Skin epidermis (tissue), 12 donors: ENCODE measurements at regions not wholly inside any gene's neighbourhood (a gene's known extent, or its start where the extent isn't known, plus 50 kb on each side); places are given as distances from the start of the nearest gene placed in this dataset.
"Not testable (repeated sequence)": the region's sequence is repeated elsewhere in the genome, so short reads cannot be mapped to it uniquely, and the experiment has no call there.

Experiments used
- H3K27ac ChIP-seq, 21 experiments: fragments of 200-600 bp; sonication (generic) in 11 of 21; one replicate each; pipeline ENCODE4 v1.5.0; 2020; ENCODE audit warnings: mild to moderate bottlenecking in 3 of 21, inconsistent platforms in 2 of 21, moderate library complexity in 2 of 21
- H3K4me3 ChIP-seq, 7 experiments: fragments of 200-600 bp; sonication (generic) in 2 of 7; one replicate each; pipeline ENCODE4 v1.5.0; 2020; ENCODE audit warnings: inconsistent platforms in 2 of 7, mild to moderate bottlenecking in 2 of 7, moderate library complexity in 1 of 7

DNA sequence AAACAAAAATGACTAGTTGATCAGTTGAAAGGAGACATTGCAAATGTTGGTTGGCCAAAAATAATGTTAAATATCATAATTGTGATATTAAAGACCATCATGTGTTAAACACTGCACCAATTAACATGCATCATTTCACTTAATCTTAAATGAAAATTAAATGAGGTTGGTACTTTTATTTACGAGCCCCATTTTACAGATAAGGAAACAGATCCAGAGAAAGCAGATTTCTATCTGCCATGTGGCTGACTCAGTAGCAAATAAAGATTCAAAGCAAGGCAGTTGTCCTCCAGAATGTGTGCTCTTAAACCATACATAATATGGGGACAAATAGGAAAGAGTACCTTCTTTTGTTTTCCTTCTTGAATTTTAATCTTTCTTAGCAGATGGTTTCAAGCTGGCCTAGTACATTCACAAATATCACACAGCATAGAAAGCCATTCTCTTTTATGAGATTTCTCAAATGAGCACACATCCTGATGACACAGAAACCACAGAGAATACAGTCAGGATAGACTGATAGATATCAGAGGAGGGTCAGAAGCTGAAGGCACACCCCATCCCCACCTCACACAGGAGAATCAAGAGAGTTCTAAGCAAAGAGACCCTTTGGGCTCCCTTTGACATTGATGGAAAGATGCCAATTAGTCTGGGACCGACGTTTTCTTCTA is 647.9 kb upstream of the CAMK1G start:
- Histone ChIP-seq H3K27ac (no peak overlapping the region), H3K4me3 (no peak overlapping the region)

DNA sequence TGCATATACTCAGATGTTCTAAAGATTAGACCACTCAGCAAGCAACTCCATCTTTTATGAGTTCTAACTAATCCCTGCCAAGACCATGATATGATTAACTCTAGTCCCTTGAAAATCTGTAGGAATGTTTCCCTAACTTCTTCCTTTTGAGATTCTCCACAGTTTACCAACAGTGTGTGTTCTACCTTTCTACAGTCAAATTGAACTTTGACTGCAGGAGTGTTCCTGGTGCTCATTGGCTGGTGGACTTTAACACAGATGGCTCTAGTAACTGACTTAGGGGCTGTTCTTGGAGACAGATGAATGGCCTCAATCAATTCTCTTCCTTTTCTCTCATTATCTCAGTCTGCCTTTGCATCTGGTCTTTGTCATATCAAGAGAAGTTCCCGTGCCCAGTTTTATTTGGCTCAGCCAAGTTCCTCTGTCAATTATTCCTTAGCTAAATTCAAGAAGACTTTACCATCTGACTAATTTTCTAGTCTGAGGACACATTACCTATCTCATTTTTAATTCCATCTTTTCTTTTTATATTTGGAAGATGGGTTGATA is 643.9 kb upstream of the CAMK1G start:
- no peak overlapping the region for H3K4me3 ChIP-seq
- H3K27ac ChIP-seq = no peak overlapping the region

DNA sequence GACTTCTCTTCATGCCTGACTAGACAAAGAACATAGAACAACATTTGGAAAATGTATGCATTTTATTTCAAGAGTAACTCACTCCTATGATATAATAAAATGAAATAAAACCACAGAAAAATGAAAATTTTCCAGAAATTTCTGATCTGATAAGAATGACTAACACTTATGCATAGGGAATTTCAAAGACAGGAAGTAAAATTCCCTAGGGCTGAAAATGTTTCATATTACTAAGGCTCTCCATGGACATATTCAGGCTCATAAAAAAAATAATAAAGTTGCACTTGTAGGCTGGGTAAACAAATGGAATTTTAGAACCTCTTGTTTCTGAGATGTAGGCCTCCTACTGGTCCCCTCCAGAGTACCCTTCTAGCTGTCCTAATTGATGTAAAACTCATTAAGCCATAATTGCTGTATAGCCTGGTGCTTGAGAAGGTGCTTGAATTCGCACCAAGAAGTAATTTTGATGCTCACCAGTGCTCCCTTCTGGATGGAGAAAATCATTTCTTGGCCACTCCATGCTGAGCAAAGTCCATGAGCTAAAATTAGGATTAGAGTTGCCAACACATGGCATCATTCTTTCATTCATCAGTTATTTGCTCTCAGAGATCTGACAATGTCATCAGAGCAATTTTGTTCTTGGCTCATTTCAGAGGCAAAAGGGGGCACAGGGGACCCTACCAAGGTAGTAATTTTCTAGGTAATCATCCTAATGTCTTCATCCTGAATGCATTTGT is 641.0 kb upstream of the CAMK1G start:
- no peak overlapping the region for H3K27ac ChIP-seq
- no peak overlapping the region for H3K4me3 ChIP-seq

DNA sequence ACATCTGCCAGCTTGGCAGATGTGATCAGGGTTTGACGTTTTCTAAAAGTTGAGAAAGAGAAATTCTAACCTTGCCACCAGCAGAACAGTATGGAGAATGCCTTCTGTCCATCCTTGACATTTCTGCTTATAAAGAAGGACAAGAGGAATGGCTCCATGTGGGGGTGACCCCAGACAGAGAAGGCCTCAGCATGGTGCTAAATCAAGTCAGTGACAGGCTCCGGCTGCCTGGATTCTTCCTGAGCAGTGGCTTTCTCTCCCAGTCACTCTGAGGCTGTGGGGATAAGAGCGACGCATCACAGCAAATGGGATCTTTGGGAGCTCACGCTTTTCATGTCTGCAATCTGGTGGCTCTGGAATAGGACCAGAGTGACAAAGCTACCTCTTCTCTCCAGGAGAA is 640.2 kb upstream of the CAMK1G start:
- Histone ChIP-seq H3K4me3 (no peak overlapping the region), H3K27ac (no peak overlapping the region)

DNA sequence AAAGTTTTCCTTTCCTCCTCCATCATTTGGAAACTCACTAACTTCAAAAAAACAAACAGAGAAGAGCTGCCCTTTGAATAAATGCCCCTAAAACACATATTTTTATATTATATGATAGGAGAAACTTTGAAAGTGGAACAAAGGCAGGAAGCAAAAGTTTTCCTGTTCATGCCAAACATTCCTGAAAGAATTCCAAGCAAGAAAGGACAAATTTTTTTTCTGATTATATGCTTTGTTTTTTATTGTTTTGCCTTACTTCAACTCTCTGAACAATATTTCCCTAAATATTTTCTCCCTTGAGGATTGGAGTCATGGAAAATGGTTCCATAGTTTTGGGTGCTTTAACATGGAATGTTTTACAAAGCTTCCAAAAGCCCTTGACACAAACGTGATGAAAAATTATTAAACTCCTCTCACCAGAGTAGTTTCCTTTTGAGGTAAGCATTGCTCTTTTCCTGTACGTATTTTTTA is 638.5 kb upstream of the CAMK1G start:
- H3K4me3 ChIP-seq = no peak overlapping the region
- H3K27ac ChIP-seq = peak overlapping the region in 3 of 21 experiments; percentile 1 to 46 (median 33)

DNA sequence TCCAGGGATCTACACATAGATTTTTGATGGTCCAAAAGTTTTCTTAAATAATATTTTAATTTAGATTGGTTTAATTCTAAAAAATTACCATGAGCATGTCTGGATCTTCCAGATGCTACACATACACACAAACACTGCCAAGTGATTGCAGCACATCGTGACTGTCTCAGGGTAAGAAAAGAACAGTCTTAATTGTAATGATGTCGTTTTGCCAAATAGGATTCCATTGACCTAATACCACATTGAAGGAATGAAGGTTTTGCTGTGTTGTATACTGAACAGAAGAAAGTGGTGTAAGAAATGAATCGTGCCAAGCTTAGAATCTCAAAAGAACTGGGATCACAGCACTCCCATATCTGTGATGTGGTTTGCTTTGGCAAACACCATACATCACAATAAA is 633.3 kb upstream of the CAMK1G start:
- H3K27ac ChIP-seq = no peak overlapping the region
- H3K4me3 ChIP-seq = no peak overlapping the region

DNA sequence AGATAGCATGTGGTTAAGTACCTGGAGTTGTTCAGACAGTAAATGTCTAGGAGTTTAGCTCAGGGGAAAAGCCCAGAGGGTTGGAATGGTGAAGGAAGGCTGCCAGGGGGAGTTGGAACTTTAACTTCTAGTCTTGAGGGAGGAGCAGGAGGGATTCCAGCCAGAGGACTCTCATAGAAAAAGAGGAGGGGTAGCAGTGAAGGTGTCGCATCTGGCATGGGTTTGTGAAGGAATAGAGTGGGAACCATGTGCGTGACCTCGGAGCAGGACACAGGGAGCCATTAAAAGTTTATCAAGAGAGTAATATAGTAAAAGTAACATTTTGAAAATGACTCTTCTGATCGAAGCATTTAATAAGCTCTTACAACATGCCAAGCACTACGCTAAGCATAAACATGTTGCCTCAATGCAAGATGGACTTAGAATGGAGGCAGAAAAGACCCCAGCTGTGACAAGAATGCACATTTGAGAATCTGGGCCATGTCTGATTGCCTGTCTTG is 632.4 kb upstream of the CAMK1G start:
- Histone ChIP-seq H3K4me3 (no peak overlapping the region), H3K27ac (no peak overlapping the region)

DNA sequence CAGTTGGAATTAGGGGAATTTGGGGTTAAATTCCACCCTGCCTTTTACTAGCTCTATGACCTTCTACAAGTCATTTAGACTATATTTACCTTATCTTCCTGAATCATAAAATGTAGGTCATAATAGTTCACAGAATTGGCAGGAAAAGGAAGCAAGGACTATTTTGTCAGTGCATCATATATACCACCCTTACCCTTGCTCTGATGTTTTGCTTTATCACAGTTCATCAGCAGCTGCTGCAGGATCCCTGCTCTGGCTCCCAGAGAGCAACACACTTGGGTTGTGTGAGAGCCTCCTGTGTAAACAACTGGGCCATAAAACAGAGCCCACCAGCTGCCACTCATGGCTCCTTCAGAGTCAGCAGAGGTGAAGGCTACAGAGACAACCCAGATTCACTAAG is 631.6 kb upstream of the CAMK1G start:
- no peak overlapping the region for H3K4me3 ChIP-seq
- H3K27ac ChIP-seq = no peak overlapping the region

DNA sequence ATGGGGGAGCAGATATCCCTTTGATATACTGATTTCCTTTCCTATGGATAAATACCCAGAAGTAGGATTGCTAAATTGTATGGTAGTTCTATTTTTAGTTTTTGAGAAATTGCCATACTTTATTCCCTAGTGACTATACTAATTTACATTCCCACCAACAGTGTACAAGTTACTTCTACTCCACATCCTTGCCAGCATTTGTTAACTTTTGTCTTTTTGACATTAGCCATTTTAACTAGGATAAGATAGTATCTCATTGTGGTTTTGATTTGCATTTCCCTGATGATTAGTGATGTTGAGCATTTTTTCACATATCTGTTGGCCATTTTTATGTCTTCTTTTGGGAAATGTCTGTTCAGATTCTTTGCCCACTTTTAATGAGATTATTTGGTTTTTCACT is 620.6 kb upstream of the CAMK1G start:
- Histone ChIP-seq H3K27ac (no peak overlapping the region), H3K4me3 (no peak overlapping the region)

DNA sequence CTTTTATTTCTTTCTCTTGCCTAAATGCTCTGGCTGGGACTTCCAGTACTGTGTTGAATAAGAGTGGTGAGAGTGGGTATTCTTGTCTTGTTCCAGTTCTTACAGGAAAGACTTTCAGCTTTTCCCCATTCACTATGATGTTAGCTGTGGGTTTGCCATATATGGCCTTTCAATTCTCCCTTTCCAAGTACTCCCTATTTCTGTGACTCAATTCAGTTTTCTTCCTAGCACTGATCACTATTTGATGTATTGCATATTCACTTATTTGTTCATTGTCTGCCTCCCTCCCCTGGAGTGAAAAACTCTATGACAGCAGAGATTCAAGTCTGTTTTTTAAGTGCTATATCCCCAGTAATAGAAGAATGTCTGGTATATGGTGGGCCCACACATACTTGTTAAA is 618.2 kb upstream of the CAMK1G start:
- no peak overlapping the region for H3K4me3 ChIP-seq
- H3K27ac ChIP-seq = no peak overlapping the region

DNA sequence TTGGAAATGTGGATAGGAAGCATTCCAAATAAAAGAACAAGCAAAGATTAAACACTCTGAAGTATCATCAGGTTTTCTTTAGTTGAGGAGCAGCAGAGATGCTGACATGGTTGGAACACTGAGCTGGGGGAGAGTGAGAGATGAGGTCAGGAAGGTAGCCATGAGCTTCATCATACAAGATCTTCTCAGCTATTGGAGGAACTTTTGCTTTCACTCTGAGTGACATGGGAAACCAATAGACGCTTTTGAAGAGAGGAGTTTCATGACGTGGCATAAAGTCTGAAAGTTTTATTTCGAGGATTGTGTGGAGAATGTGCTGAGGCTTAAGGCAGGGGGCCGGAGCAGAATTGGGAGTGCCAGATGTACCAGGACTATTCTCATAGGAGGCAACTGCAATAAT is 616.2 kb upstream of the CAMK1G start:
- no peak overlapping the region for H3K4me3 ChIP-seq

DNA sequence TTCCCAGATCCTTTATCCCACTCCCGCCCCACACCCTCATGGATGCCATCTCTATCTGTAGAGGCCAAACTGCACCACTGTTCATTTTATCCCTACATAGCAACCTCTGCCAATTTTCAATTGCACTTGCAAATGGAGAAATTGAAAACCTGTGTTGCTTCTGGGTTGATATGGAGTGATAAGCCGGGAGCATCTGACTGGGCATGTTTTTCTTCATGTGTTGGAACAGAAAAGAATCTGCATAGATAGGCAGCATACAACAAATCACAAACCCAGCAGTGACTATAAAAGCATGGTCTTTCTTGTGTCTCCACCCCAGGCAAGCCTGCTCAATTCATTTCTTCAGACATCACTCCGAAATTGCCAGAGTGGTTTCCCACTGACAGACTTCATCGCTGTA is 608.8 kb upstream of the CAMK1G start:
- no peak overlapping the region for H3K4me3 ChIP-seq
- H3K27ac ChIP-seq = no peak overlapping the region

More for the DNA sequence above, 616.2 kb upstream of the CAMK1G start:
- H3K27ac ChIP-seq = no peak overlapping the region

DNA sequence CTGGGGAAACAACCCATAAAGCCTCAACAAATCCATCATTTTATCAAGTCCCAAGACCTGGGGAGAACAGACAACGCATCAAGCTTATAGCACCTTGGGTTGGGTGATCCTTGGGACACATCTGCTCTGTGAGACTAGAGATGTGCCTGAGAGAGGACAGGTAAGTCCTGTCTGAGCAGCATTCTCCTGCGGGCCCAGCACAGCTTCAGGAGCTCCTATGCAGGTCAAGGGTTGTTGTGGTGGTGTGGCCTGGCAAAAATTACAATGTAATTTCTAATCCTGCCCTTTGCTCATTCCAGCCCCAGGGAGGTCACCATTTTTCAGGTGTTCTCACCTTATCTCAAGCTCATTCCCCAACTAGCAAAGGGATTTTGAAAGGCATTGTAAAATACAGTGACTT is 608.1 kb upstream of the CAMK1G start:
- no peak overlapping the region for H3K27ac ChIP-seq
- H3K4me3 ChIP-seq = no peak overlapping the region

DNA sequence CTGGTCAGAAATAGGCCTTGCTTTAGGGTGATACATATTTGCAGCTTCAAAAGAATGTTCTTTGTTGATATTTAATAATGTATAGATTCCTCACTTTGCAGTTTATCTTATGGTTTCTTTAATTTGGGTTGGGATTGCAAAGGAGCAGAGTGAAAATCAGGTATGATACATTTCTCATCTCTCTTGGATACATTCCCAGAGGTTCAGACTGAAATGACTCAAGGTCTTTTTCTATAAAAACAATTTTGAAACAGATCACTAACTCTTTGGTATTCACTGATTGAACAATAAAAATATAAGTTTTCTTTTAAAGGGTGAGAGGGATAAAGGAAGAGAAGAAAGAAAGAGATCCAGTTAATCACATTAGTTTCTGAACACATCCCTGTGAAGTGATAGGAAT is 606.5 kb upstream of the CAMK1G start:
- no peak overlapping the region for H3K27ac ChIP-seq
- no peak overlapping the region for H3K4me3 ChIP-seq

DNA sequence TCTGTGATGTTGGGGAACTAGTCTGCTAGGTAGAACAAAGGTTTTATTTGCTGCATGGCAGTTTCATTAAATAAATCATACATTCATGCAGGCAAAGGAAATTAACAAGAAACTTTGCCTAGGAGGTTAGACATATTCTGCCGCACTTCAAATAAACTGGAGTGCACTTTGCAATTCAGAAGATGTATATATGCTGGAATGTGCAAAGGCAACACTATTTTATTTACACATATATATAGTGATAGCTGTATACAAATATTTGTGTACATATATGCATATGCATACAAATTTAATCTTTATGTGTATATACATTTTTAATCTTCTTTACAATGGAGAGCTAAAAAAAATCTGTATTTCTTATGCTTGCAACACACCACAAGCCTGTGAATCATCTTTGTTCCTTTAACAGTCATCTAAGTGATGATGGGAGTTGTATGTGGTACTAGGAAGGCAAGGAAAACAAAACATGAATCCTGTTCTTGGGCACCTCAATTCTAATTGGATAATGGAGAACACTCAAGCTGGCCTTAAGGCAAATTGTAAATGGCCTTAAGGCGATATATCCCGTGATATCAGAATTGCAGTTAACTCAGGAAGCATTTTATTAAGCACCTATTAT is 605.8 kb upstream of the CAMK1G start:
- Histone ChIP-seq H3K27ac (no peak overlapping the region), H3K4me3 (no peak overlapping the region)

DNA sequence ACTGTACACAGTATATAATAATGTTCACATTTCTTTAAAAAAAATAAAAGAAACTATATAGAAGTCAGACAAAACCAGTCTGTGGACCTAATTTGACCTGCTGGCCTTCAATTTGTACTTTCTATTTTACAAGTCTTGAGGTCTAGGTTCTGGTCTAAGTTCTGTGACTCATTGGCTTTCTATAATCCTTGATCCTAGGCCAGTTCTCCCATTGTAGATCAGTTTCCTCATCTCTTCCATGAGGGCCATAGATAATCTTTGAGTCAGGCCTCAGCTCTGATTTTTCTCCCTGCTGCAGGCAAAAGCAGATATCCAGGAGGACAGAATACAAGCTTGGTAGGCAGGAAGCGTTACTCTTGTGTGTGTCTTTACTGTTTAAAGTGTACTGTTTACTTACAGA is 603.7 kb upstream of the CAMK1G start:
- Histone ChIP-seq H3K27ac (no peak overlapping the region), H3K4me3 (no peak overlapping the region)

DNA sequence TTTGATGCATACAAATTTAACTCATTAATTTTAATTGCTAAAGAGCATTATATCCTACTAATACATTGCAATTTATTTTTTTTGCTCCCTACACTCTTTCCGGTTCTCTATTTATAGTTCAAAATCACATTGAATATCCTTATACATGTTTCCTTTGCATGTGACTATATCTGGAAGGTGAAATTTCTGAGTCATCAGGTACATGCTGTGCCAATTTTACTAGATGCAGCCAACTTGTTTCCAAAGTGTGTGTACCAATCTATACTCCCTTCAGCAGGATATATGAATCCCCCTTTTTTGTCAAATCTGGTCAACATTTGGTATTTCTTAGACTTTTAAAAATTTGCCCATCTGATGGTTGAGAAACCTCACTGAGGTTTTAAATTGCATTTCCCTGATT is 602.9 kb upstream of the CAMK1G start:
- no peak overlapping the region for H3K27ac ChIP-seq

DNA sequence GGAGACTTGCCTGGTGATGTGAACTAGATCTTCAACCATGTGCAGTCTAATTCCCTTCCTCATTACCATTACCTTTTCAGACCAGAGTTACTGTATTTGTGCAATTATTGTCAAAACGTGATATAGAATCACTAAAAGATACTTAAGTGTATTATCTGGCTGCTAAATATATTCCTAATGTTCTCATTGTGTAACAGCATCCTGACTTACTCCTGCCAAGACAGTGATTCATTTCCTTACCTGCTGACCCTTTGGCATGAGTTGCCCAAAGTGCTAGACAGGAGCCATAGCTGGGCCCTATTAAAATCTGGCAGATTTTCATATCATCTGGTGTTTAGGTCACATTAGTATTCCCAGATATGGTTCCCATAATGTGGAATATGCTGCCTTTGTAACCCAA is 598.3 kb upstream of the CAMK1G start:
- Histone ChIP-seq H3K4me3 (no peak overlapping the region), H3K27ac (no peak overlapping the region)

More for the DNA sequence above, 602.9 kb upstream of the CAMK1G start:
- H3K4me3 ChIP-seq = no peak overlapping the region

DNA sequence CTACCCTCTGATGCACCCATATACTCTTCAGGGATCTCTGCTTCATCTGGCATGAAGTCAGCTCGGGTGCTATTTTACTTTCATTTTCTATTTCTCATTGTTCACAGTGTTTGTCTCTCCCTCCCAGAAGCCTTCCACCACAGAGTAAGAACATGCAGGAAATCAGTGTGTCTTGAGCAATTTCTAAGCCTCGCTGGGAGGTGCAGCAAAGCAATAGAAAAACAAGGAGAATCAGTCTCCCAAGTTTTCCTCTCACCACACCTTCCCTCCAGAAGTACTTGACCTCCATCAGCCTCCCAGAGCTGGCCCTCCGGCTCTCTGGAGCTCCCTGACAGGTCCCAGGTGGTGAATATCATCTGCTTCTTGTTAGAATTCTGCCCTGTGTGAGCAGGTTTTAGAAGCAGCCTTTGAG is 594.7 kb upstream of the CAMK1G start:
- H3K4me3 ChIP-seq = peak overlapping the region in 4 of 7 experiments; percentile 6 to 14 (median 10)
- H3K27ac ChIP-seq = peak overlapping the region in 12 of 21 experiments; percentile 2 to 75 (median 46)

DNA sequence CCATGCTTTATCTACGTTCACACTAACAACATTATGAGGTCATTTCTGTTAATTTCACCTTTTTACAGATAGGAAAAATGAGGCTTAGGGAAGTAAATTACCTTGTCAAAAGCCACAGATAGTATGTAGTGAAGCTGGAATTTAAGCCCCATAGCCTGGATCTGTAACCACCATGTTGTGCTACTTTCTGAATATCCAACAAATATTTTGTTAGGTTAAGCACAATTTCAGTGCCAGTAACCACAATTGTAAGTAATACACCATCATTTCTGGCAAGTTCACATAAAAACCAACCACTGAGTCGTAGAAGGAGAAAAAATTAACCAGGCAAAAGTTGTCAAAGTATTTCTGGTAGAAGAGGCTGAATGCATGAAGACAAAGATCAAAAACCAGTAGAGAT is 593.1 kb upstream of the CAMK1G start:
- H3K27ac ChIP-seq = no peak overlapping the region
- H3K4me3 ChIP-seq = no peak overlapping the region

DNA sequence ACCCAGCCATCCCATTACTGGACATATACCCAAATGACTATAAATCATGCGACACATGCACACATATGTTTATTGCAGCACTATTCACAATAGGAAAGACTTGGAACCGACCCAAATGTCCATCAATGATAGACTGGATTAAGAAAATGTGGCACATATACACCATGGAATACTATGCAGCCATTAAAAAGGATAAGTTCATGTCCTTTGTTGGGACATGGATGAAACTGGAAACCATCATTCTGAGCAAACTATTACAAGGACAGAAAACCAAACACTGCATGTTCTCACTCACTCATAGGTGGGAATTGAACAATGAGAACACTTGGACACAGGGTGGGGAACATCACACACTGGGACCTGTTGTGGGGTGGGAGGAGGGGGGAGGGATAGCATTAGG is 586.5 kb upstream of the CAMK1G start:
- H3K27ac ChIP-seq, H3K4me3 ChIP-seq: not testable (repeated sequence)
